ENCODE measurements at regions not wholly inside any gene's neighbourhood (a gene's known extent, or its start where the extent isn't known, plus 50 kb on each side); places are given as distances from the start of the nearest gene placed in this dataset.

- ATAC-seq, result no peak
These were observed 283.7 kb upstream of the ID2 start for GRCh38 chr2:8398040-8398668.

- no peak for ATAC-seq
These were observed 282.1 kb upstream of the ID2 start for GRCh38 chr2:8399731-8400130.

DNA sequence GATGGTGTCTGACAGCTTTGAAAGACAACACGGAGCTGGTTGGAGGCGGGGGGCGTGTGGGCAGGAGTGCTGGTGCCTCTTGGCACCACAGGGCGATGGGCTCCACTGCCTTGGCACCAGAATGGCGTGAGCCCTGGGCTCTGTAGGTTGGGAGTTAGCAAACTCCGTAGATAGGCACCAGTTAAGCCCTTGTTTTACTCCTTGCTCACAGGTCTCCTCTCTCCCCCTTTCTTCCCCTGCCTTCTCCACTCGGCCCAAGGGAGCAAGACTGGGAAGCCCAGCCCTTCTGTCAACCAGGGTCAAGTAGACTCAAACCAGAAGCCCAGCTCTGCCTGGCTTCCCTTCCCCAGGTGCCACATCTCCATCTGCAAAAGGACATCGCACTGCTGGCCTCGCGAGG lies 281.7 kb upstream of the ID2 start:
- ATAC-seq, result no peak

GRCh38 chr2:8402222-8402621 lies 279.6 kb upstream of the ID2 start:
- no peak for ATAC-seq

DNA sequence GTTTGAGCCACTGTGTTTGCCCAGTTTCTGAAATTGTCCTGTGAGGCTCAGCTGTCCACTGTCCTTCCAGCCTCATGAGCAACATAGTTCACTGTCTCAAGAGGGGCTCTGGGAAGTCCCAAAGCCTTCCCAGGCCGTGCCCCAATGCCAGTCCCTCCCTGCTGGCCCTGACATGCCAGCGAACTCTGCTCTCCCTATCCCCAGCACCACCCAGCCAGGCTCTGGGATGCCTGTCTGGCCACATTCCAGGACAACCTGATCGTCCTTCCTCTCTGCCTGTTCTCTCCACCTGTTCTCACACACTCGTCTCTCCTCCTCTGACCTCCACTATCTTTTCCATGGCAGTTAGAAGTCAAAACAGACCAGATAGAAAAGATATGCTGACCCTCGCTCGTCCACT lies 278.0 kb upstream of the ID2 start:
- ATAC-seq, result no peak

GRCh38 chr2:8405334-8405733 lies 276.5 kb upstream of the ID2 start:
- no peak for ATAC-seq

DNA sequence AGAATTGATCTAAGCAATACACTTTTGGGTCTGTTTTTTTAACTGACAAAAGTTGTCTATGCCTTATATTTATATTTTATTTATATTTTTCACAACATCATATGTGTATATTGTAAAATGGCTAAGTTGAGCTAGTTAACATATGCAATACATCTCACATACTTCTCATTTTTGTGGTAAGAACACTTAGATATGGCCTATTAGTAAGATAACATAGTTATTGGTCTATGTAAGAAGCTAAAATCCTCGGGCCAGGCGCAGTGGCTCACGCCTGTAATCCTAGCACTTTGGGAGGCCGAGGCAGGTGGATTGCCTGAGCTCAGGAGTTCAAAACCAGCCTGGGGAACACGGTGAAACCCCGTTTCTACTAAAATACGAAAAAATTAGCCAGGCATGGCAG lies 275.6 kb upstream of the ID2 start:
- no peak for ATAC-seq

DNA sequence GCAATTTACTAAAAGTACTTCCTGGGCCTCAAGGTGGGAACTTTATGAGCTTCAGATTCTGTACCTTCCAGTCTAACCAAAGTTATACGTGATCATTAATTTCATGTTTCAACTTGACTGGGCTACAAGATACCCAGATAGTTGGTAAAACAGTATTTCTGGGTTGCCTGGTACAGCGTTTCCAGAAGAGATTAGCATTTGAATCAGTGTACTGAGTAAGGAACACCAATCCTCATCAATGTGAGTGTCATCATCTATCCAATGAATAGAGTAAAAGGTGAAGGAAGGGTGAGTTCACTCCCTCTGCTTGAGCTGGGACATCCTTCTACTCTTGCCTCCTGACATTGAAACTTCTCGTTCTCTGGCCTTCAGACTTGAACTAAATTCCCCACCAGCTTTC lies 274.5 kb upstream of the ID2 start:
- ATAC-seq, result no peak

DNA sequence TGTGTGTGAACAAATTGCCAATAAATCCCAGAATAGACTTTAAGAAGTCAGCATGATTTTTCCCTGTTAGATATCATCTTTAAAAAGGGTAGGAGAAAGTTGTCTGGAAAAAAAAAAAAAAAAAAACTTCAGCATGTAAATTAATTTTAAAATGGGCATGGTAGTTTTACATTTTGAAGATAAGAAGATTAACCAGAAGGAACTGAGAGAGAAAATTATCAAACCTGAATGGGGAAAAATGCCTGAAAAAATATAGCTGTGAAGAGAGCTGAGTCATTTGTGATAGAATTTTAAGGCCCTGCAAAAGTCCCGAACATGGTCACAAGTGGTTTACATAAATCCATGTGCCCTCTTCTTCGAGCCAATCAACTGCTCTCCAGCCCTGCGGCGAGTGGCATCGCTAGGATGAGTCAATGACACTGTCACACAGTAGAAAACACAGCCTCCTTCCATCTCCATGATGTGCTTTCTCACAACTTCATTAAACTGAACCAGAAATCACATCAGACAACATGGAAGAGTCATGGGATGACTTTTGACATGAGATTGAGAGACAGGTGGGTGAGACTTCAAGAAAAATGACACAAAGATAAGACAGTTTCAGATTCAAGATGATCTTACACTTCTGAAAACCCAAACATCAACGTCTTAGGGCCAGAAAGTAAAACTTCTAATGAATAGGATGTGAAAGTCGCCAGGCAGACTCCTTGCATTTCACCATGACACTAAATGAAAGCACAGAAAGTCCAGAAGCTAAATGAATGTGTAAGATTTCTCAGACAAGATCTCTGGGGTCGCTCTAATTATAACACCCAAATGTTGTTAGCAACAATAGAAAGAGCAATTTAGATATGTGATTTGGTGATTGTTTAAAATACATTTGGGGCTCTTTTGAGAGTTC lies 273.0 kb upstream of the ID2 start:
- ATAC-seq, result peak; percentile 91 to 92

- ATAC-seq, result no peak
These were observed 272.2 kb upstream of the ID2 start for GRCh38 chr2:8409461-8410260.

DNA sequence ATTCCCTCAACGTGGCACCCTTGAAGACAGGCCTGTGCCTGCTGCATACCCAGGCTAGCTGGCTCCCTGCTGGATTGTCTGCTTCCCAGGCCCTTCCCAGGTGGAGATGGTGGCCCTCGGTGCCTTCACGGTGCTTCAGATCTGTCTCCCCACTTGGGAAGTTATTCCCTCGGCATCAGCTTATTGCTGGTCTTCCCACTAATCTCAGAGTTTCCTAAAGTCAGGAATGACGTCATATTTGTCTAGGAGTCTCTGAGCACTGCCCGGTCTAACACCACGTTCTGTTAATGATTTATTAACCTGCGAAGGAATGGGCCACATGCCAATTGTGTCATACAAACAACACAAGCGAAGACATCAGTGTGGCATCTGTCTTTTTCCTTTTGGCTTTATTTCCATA lies 269.8 kb upstream of the ID2 start:
- ATAC-seq, result no peak

GRCh38 chr2:8412586-8412985 lies 269.3 kb upstream of the ID2 start:
- no peak for ATAC-seq

DNA sequence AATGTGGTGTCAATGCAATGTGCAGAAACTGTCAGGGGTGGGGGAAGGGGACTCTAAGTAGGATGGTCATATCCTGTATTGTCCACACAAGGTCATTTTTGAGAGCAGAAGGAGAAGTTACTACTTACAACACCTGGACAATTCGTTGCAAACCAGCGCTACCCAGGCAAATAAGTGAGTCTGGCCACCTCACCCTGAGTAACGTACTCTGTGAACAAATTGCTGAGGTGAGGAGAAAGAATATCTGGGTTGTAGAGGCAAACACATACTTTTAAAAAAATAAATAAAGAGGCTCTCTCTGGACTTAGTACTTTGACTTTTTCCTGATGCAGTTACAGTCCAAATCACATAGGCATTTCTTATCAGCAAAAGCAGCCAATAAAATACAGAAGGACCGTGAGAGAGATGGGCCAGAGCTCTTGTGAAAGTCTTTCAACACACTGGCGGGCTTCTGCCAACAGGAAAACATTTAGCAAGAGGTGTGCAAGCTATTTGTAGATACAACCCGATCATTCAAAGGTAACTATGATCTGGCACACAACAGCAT lies 268.2 kb upstream of the ID2 start:
- ATAC-seq, result no peak

DNA sequence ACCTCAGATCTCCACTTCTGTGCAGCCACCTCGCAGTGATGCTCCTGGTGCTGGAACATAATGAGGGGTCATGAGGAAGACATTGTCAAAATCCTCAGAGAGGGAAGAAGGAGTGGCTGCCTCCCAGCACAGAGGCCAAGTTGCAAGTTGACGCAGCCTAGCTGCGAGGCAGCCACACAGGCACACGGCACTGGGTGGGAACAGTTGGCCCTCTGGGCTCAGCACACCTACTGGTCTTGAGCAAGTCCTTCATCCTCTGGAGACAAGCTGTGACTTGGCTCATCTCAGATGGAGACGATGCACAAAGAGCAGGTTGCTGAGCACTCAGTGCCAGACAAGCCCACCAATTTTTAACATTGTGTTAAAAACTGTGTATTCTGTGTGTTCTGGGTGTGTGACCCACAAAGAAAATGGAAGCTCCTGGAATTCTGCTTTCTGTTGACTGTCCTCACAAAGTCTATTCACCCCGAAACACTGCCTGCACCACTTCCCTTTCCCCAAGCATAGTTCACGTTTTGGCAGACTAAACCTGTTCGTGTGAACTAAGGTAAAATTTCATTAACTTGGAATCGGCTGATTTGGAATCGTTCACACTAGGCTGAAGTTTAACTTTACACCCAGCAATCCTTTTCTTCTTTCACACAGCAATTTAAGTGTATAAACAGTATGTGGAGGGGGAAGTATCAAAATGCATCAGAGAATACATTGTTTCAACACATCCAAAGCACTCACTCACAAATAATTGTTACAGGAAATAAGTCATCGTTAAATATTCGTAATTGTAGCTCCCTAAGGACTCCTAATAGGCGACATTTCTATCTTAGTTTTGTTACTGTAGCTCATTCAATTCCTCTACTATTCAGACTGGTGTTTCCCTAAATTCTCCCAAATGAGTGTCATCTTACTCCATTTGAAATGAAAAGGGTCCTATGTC lies 266.6 kb upstream of the ID2 start:
- no peak for ATAC-seq

DNA sequence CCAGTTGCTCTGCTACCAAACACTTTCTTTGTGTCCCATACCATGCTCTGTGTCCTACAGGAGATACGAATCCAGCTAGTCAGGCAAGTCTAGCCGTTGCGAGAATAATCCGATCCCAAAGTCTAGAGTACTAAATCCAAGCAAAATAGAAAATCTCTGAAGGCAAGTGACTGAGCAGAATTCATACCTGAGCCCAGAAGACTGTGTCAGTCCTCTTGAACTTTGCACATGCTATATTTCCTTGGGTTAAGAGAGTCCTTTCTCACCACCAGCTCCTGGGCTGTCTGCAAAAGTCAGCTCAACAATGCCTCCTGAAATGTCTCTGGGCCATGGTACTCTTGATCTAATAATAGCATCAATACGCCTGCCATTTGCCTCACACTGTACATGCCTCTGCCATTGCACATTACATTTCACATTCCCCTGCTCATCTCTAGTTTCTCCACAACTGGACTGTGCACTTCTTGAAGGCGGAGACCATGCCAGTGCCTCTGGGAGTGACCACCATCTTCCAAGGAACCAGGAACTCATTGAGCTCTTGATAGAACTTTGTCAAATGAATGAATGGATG lies 265.8 kb upstream of the ID2 start:
- no peak for ATAC-seq

DNA sequence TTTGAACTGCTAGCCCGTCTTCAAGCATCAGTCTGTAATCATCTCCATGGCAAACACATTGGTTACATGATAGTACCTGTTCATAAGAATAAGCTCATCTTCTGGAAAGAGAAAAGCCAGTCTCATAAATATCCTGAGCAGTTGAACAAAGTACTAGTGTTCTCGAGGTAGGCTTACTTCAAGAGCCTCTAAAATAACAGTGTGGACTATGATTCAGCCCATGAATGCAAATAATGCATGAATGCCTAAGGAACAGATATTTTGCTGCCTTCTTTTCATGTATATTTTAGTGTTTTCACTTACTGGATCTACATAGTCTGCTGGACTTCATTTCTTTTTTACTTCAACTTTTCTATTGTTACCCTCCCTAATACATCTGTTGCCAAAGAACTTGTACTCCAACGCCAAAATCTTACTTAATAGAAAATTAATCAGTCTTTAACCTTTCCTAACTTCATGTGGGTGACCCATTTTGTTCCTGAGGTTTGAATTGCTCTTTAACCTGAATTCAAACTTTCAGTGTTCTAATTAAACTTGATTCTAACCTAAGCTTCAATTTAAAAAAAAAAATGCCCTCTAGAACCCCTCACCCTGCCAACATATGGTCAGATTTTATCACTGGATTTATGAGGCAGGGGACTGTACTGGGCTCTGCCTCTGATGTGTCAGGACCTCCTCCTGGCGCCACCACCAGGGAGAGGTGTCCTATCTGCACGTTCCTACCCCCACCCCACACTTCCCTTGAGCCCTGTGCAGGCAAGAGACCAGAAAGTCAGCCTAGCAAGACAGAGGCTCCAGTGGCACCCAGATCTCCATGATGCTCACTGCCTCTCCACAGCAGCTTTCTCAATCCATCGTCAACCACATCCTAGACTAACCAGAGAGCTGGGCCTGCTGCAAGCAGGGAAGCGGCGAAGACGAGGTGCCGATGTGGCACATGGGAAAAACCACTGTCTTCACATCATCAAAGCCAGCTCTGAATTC lies 264.7 kb upstream of the ID2 start:
- no peak for ATAC-seq

- ATAC-seq, result no peak
These were observed 263.1 kb upstream of the ID2 start for GRCh38 chr2:8418721-8419120.

DNA sequence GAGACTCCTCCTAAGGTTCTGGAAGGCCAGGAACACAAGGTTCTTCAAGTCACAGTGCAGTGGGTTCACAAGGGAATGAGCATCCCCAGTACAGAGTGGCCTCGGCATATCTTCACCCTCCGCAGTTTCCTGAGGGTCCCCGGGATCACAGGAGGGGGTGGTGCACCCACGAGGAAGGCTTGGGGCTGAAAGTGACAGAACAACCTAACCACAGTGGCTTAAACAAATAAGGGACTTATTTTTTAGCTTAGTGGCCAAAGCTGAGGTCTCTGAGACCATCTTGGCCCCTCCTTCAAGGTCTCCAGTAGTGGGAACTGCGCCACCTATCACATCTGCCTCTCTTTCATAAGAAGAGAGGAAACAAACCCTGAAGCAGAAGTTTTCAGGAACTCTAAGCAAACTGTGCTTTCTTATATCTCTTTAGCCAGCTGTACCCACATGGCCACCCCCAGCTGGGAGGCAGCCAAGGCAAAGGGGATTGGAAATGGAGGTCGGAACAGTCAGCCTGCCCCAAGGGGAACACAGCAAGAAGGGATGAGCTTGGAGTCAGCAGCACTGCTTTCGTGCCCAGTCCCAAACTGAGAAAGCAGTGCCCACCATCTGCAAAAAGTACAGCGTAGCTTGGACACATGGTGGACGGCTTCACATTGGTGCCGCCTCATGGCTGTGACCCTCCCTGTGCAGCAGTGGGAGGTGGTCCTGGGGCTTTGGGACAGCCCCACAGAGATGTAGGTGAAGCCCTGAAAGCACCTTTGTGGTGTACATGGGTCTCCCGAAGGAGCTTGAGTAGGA lies 260.0 kb upstream of the ID2 start:
- no peak for ATAC-seq

- ATAC-seq, result no peak
These were observed 259.4 kb upstream of the ID2 start for GRCh38 chr2:8422450-8422800.
